HuH-7 (cell line): ENCODE measurements at regions not wholly inside any gene's neighbourhood (a gene's known extent, or its start where the extent isn't known, plus 50 kb on each side); places are given as distances from the start of the nearest gene placed in this dataset.
"Not testable (repeated sequence)": the region's sequence is repeated elsewhere in the genome, so short reads cannot be mapped to it uniquely, and the experiment has no call there.

ENCODE experiments used
- DNase-seq: peaks from one replicate; pipeline ENCODE4 v3.0.0; 2011; ENCODE audit warnings: low spot score

DNA sequence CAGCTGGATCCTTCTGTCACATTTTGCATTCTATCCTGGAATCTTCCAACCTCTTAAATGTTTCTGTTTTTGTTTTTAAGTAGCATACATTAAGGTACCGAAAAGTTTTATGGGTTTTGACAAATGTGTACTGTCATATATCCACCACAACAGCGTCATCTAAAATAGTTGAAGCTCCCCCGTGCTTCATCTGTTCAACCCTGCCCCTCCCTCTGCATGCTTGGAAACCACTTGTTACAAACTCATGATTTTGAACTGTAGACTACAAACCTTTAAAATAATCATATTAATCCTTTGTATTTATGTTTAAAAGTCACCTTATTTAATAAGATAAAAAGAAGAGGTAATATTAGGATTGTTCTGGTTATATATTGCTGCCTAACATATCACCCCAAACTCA, 182.8 kb upstream of the SMIM30 start:
- no peak for DNase-seq

DNA sequence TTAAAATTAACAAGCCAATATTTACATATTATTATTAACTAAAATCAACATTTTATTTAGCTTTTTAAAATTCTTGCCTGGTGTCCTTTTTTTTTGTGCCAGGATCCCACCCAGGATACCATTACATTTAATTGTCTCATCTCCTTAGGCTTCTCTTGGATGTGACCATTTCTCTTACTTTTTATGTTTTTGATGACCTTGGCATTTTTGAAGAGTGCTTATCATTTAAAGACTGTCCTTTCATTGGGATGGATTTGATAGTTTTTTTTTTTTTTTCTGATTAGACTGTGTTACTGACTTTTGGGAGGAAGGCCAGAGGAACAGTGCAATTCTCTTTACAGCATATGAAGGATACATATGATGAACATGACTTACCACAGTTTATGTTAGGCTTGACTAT, 181.4 kb upstream of the SMIM30 start:
- no peak for DNase-seq

DNA sequence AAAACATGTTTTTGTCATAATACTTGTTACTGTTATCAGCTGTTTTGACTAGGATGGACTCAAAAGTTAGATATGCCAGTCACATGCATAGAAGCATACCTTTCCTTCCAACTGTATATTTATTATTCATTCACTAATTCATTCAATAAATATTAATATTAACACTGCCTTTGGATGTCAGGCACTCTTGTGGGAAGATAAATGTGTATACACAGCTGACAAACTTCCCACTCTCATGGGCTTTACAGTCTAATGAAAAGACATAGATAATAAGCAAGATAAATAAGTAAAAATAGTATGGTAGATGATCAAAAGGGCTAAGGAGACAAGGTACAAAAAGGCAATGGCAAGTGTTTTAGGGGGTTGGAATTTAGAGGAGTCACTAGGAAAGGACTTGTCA, 180.1 kb upstream of the SMIM30 start:
- DNase-seq: no peak

DNA sequence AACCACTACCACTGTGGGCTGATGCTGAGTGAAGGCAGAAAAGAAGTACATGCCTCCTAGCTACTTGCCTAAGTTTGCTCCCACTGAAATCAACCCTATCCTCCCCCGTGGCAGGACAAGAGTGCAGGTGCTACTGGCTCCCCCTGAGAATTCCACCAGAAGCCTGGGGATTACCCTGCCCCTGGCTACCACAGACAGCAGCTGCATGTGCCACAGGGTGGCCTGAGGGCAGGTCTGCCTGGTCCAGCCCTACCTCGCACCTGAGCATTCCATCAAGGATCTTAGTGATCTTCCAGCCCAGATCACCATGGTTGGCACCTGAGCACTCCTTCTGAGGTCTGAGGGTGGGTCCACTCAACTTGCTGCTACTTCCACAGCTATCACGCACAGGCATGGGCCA, 176.4 kb upstream of the SMIM30 start:
- DNase-seq: no peak

DNA sequence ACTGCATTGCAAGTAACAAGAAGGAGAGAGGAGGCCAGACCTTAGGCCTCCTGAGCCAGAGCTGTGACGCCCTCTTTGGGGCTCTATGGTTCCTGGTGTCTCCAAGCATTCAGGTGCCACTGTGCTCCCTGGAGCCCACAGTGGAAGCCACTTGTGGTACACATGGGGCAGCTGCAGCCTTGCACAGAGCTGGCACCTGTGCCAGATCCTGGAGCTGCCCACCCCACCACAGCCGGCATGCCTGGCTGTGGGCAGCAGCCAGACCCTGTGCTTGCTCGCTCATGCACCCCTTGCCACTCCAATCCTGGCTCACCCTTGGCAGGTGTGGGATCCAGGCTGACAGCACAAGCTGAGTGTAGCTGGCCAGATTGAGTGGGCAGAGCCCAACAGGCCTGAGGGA, 173.8 kb upstream of the SMIM30 start:
- DNase-seq: no peak

DNA sequence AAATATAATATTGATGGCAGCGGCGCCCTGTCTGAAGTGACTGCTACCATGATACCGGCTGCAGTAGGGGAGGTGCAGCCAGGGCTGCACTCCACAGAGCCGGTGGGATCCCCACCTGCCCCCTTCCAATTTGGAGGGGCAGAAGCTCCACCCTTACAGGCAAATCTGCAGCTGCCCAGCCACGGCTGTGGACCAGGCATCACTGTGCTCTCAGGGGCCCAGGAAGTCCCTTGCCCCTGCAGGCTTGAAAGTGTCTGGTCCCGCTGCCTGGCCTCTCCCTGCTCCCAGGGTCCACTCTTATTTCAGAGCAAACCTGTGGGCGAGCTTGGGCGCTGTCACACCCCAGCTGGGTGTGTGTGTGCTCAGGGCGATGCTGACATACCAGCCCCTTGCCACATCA, 172.7 kb upstream of the SMIM30 start:
- no peak for DNase-seq

DNA sequence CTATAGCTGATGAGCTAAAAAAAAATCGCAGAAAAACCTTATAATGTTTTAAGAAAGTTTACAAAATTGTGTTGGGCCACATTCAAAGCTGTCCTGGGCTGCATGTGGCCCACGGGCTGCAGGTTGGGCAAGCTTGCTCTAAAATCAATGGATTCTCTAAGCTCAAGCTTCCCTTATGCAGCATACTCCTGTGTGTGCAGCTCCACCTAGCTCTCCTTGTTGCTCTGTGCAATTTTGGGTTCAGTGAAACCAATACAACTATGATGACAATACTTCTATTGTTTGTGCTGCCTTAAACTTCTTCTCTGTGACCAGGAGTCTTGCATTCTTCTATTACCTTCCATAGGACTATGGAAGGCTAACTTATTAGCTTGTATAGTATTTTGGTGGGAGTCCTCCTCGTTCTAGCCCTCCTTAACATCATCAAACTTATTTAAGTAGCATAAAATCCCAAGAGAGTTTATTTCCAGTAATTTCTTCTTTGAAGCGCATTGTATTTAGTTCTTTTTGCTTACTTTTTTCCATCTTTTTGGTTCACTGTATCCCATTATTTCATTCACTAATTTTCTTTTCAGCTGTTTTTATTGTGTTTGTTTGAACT, 170.9 kb upstream of the SMIM30 start:
- peak; percentile 35 for DNase-seq

DNA sequence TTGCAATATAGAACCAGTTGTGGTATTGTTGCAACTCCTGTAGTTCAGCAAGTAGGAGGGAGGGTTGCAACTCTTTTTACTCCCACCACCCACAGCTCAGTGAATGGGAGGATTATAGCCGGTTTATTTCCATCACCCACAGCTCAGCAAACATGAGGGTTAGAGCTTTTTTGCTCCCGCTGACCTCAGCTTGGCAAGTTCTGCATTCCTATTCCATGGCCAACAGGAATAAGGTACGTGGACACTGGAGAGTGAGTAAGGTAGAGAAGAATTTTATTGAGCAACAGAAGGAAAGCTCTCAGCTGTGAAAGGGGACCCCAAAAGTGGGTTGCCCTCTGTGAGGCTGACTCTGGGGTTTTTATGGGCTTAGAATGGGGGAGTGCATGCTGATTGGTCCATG, 167.1 kb upstream of the SMIM30 start:
- DNase-seq: no peak

DNA sequence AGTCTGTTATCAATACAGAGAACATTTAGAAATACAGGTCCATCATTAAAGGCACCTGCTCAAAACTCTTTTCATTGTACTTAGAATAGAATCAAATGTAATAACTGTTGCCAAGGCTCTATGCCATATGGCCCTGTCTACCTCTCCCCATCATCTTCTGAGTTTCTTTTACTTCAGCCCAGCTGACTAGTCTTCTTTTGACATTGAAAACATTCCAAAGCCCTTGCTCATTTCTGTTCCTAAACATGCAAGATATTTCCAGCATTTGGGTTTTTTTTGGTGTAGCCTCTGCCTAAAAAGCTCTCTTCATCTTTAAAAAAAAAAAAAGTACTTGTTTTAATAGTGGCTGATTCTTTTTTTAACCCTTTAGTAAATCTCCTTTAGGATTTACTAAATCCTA, 165.5 kb upstream of the SMIM30 start:
- no peak for DNase-seq

DNA sequence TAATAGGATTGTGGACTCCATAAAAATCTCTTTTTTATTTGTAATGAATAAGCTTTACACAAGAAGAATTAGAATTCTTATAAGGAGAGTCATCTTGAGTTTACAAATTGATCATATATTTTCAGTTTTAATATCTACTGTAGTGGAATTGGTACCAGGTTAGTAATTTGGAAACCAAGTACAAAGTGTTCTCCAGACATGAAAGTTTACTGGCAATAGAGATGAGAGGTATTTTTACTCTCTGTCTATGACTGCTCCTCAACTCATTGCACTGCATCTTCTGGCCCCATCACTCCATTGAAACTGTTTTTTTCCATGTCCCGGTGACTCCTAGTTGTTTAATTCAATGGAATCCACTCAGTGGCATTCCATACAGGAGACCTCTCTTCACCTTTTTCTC, 164.5 kb upstream of the SMIM30 start:
- DNase-seq: no peak

DNA sequence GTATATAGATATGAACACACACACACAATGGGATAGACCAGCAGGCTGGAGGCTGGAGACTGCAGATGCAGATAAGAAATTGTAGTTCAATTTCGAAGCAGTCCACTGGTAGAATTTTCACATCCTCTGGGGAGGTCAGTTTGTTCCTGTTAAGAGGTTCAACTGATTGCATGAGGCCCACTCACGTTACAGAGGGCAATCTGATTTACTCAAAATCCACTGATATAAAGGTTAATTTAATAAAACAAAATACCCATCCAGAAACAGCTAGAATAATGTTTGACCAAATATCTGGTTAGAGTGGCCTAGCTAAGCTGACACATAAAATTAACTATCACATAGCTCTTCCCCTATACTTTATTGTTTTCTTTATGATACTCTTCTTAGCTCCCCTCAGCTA, 162.9 kb upstream of the SMIM30 start:
- no peak for DNase-seq

DNA sequence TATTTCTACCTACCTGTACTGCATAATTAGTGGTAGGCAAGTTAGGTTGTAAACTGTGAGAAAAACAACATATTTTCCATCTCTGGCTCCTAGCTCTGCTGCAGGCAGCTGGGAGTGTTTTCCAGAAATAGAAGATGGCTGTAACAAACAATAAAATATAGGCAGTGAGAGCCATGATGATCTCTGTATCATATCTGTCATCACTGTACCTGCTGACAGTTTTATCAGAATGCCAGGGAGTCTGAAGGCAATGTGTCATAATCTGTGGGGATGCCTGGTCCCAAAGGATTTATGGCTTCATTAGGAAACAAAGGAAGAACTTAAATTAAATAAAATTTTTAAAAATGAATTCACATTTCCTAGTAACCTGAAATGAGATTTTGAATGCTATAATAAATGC, 160.9 kb upstream of the SMIM30 start:
- no peak for DNase-seq

DNA sequence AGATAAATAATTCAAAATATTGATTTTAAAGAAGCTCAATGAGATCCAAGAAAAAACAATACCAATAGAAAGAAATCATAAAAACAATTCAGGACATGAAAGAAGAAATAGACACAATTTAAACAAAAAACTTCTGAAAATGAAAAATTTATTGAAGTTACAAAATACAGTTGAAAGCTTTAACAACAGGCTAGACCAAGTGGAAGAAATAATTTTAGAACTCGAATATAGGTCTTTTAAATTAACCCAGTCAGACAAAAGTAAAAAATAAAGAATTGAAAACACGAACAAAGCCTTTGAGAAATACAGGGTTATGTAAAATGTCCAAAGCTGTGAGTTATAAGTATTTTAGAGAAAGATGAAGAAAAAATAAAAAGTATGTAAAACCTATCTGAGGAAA, 152.4 kb upstream of the SMIM30 start:
- no peak for DNase-seq

DNA sequence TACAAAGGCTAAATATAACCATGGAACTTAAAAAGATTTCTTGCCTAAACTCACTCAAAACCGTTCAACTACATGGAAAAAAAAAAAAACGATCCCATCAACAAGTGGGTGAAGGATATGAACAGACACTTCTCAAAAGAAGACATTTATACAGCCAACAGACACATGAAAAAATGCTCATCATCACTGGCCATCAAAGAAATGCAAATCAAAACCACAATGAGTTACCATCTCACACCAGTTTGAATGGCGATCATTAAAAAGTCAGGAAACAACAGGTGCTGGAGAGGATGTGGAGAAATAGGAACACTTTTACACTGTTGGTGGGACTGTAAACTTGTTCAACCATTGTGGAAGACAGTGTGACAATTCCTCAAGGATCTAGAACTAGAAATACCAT, 151.2 kb upstream of the SMIM30 start:
- DNase-seq: not testable (repeated sequence)

DNA sequence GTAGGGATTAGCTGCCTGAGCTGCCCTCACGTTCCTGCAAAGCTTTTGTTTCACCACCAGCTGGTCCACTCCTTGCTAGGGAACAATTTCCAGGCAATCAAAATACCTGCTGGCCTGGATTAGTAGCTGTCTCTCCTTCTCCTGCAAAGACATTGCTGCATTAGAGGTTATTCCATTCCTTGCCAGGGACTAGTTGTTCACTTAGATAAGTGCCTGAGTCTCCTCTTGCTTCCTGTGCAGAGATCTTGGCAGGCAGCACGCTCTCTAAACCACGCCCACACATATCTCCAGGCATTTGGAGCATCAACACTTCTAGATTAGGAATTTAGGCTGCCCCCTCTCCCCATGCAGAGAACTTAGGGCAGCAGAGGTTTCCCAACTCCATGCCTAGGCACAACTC, 150.4 kb upstream of the SMIM30 start:
- DNase-seq: no peak

DNA sequence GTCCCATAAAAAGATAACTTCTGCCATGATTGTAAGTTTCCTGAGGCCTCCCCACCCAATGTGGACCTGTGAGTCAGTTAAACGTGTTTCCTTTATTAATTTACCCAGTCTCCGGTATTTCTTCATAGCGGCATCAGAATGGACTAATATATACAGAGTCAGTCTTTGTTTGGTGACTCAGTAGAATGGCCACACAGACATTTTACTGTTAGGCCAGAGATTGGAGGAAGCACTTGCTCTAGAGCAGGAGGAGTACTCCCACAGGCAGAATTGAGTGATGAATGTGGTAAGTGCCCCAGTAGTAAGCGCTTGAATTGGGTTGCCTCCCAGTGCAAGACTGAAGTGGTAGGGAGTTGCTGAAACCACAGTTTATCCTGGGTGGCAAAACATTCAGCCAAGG, 149.5 kb upstream of the SMIM30 start:
- DNase-seq: no peak

DNA sequence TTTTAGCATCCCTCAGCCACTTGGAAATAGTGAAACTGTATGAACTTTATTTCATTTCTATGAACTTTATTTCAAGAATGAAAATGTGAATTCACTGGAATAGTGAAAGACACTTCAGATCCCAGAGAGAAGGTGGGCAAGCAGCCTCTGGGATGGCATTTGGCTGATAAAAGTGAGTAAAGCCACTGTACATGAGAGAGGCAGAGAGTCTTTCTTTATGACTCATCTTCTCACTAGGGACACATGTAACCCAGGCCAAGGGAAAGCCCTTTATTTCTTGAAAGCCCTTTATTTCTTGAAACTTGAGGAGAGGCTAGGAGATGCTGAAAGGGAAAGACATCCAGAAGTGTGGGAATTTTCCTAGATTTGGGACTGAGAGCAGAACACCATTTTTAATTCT, 148.9 kb upstream of the SMIM30 start:
- no peak for DNase-seq

DNA sequence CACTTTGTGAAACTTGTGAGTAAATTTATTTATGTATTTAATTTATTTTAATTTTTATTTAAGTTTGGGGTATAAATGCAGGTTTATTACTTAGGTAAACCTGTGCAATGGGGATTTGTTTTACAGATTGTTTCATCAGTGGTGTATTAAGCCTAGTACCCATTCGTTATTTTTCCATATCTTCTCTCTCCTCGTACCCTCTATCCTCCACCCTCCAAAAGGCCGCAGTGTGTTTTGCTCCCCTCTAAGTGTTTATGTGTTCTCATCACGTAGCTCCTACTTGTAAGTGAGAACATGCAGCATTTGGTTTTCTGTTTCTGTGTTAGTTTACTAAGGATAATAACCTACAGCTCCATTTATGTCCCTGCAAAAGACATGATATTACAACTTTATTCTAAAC, 145.4 kb upstream of the SMIM30 start:
- no peak for DNase-seq

DNA sequence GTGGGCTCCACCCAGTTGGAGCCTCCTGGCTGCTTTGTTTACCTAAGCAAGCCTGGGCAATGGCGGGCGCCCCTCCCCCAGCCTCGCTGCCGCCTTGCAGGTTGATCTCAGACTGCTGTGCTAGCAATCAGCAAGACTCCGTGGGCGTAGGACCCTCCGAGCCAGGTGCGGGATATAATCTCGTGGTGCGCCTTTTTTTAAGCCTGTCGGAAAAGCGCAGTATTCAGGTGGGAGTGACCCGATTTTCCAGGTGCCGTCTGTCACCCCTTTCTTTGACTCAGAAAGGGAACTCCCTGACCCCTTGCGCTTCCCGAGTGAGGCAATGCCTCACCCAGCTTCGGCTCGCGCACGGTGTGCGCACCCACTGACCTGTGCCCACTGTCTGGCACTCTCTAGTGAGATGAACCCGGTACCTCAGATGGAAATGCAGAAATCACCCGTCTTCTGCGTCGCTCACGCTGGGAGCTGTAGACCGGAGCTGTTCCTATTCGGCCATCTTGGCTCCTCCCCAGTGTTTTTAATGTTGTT, 144.9 kb upstream of the SMIM30 start:
- DNase-seq: not testable (repeated sequence)

DNA sequence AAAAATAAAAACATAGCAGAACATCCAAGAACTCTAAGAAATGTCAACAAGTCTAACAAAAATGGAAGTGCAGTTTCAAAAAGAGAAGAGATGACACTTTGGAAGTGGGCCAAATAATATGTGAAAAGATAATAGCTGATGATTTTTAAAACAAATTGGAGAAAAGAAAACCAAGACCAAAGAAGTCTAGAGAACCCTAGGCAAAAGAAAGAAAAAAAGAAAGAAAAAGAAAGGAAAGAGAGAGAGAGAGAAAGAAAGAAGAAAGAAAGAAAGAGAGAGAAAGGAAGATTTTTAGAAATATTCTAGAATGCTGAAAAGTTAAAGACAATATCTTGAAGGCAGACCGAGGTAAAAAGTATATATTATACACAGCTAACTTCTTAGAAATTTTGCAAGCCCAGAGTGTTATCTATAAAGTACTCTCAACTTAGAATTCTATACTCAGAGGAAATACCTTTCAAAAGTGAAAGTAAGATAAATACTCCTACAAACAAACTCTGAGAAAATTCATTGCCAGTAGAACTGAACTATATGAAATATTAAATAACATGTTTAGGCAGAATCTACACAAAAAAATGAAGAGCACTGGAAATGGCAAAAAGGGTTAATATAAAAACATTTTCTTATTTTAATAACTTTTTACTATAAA, 138.7 kb upstream of the SMIM30 start:
- no peak for DNase-seq

DNA sequence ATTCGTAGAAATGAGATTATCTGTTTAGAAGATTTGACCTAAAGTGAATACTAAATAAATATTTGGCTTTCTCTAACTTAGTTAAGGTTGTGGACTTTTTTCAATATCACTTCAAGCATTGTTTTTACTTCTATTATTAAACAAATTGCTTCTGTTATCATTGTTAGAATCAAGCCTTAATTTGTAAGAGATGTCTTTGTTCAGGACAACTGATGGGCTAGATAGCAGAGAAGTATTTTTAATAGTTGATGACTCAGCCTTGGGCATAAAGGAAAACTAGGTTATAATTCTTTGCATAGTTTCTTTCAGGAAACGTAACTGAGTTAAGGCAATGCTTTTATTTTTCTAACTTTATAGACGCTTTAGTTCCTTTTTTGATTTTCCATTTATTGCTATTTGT, 128.8 kb upstream of the SMIM30 start:
- DNase-seq: no peak

DNA sequence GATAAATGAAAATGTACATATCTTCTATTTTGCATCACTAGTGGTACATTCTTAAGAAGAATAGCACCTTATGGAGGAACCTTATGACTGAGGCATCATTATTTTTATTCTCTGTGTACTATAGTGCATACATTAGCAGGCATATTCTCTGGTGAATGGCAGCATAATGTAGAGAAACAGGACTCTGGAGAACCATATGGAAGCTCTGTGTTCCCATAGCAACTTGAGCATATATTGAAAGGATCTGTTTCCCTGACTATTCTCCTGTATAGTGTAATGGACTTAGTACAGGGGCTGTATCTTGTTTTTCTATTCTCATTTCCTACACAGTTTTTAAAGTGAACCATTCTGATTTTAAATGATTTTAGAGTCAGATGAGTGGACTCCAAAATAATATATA, 128.4 kb upstream of the SMIM30 start:
- no peak for DNase-seq

DNA sequence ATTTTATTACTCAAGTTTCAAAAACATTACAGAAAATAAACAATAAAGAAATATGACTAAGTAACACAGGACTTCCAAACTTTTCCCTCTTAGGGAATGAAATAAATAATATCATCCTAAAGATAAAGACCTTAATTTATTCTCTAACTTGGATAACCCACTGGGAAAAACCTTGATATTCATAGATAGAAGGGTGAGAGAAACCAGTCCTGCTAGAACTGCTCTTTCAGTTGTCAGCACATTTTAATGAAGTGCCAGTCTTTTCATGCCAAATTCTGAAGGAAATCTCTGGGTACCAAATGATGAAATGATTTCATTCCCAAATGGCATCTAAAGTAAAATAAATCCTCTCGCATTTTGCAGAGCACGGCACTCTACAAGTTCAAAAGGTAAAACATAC, 114.5 kb upstream of the SMIM30 start:
- no peak for DNase-seq

DNA sequence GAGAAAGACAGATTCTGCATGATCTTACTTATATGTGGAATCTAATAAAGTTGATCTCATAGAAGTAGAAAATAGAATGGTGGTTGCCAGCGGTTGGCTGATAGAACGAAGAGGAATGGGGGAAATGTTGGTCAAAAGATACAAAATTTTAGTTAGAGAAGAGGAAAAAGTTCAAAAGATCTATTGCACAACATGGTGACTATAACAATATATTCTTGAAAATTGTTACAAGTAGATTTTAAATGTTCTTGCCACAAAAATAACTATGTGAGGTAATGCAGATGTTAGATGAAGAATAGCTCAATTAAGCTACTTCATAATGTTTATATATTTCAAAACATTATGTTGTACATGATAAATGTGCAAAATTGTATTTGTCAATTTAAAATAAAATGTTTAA, 112.3 kb upstream of the SMIM30 start:
- DNase-seq: no peak
